ENCODE measurements at regions not wholly inside any gene's neighbourhood (a gene's known extent, or its start where the extent isn't known, plus 50 kb on each side); places are given as distances from the start of the nearest gene placed in this dataset.

GRCh38 chr1:185581020-185581419 lies 153.2 kb upstream of the HMCN1 start:
- TF ChIP-seq CTCF (IDR thresholded peaks at IDR 0.05; ENCODE audit: insufficient read depth, low read length, poor library complexity, severe bottlenecking) (no peak), EZH2phosphoT487 (conservative IDR thresholded peaks at IDR 0.05; ENCODE audit: low read length) (no peak)

Measured in SU-DHL-6 (cell line).